ENCODE measurements at regions not wholly inside any gene's neighbourhood (a gene's known extent, or its start where the extent isn't known, plus 50 kb on each side); places are given as distances from the start of the nearest gene placed in this dataset.

DNA sequence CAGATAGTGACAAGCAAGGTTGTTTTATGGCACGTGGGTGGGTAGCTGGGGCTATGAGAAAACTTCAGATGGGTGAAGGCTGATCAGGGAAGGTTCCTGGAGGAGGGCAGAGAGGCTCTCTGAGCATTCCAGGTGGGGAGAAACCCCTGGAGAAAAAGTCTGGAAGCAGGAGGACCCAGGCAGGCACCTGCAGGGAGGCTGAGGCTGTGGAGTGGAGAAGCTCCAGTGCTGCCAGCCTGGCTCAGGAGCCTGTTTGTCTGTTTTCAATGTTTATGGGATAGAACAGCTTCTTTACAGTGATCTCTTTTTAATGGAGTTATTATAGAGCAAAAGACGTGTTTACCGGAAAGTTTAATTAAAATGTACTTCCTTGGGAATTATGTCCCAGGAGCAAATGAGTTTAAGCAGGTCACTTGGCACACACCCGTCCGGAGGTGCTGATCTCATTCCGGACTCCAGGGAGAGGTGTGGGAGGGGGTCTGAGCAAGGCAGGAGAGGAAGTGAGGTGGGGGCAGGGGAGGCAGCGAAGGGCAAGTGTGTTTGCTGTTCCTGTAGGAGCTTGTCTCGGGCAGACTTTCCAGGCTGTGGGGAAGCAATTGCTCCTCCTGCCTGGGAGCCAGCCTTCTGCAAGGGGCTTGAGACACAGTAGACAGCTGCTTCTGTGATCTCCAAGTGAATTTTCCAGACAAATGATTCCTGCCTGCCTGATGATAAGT is 239.5 kb downstream of the MYCN start:
- TF ChIP-seq, protein P1, sequence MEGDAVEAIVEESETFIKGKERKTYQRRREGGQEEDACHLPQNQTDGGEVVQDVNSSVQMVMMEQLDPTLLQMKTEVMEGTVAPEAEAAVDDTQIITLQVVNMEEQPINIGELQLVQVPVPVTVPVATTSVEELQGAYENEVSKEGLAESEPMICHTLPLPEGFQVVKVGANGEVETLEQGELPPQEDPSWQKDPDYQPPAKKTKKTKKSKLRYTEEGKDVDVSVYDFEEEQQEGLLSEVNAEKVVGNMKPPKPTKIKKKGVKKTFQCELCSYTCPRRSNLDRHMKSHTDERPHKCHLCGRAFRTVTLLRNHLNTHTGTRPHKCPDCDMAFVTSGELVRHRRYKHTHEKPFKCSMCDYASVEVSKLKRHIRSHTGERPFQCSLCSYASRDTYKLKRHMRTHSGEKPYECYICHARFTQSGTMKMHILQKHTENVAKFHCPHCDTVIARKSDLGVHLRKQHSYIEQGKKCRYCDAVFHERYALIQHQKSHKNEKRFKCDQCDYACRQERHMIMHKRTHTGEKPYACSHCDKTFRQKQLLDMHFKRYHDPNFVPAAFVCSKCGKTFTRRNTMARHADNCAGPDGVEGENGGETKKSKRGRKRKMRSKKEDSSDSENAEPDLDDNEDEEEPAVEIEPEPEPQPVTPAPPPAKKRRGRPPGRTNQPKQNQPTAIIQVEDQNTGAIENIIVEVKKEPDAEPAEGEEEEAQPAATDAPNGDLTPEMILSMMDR (IDR thresholded peaks at IDR 0.05): no peak
- no peak for TF ChIP-seq POLR2A (IDR thresholded peaks at IDR 0.05)
